Left lung (tissue), 4 donors: ENCODE measurements at regions not wholly inside any gene's neighbourhood (a gene's known extent, or its start where the extent isn't known, plus 50 kb on each side); places are given as distances from the start of the nearest gene placed in this dataset.

Experiments
- ATAC-seq: fragments of 200-7000 bp; cut with Tn5 transposase; one replicate; pipeline ENCODE4 v1.9.1; 2020; ENCODE audit warnings: moderate library complexity
- DNase-seq, 4 donors: peaks; one replicate each; pipeline ENCODE4 v3.0.0-alpha.2; 2013 to 2020
- H3K27ac ChIP-seq, 2 donors: fragments of 200-600 bp; sonication (generic) in 1 of 2; one replicate each; pipeline versions ENCODE4 v1.5.0 to v1.8.0; 2020 to 2021
- H3K27me3 ChIP-seq, 2 donors: fragments of 200-600 bp; sonication (generic) in 1 of 2; one replicate each; pipeline versions ENCODE4 v1.5.0 to v1.8.0; 2020 to 2021
- H3K36me3 ChIP-seq, 2 donors: fragments of 200-600 bp; sonication (generic) in 1 of 2; one replicate each; pipeline versions ENCODE4 v1.5.0 to v1.8.0; 2020 to 2021
- H3K4me1 ChIP-seq, 2 donors: fragments of 200-600 bp; one replicate each; pipeline ENCODE4 v1.8.0; 2021
- H3K4me3 ChIP-seq, 2 donors: fragments of 200-600 bp; sonication (generic) in 1 of 2; one replicate each; pipeline versions ENCODE4 v1.5.0 to v1.8.0; 2020 to 2021; ENCODE audit warnings: mild to moderate bottlenecking in 1 of 2
- H3K9me3 ChIP-seq, 2 donors: fragments of 200-600 bp; sonication (generic) in 1 of 2; one replicate each; pipeline versions ENCODE4 v1.5.0 to v1.8.0; 2020 to 2021
- CTCF ChIP-seq, 2 donors: fragments of 200-600 bp; sonication (generic) in 1 of 2; IDR thresholded peaks; one replicate each; pipeline versions ENCODE4 v1.5.0 to v1.8.0; 2021; ENCODE audit warnings: antibody characterized with exemption in 2 of 2
- intact Hi-C, 2 donors: fragments of 100-400 bp; cut with DNase I; formaldehyde crosslinking; loops; one replicate each; pipeline versions ENCODE4 v1.11.2 to v1.14.2; 2022
- donor health status: DM: no; HTN: yes; CAD: no.
- donor health status: DM: no; HTN: no; CAD: no.

- intact Hi-C loops, result no loop called here
- DNase-seq (no peak), ATAC-seq (peak; percentile 93)
- Histone ChIP-seq H3K4me3 (no peak overlapping the region), H3K27me3 (no peaks in the 10 kb centered on the region), H3K36me3 (no peaks in the 10 kb centered on the region), H3K4me1 (no peaks in the 10 kb centered on the region), H3K9me3 (no peaks in the 10 kb centered on the region), H3K27ac (no peak overlapping the region)
- no peak for TF ChIP-seq CTCF (IDR thresholded peaks at IDR 0.05)
These were observed 174.7 kb downstream of the OTOR start for GRCh38 chr20:16922834-16923233.

GRCh38 chr20:16926626-16927430 lies 178.7 kb downstream of the OTOR start:
- ATAC-seq (no peak), DNase-seq (no peak)
- Histone ChIP-seq H3K27me3 (no peaks in the 10 kb centered on the region), H3K27ac (no peak overlapping the region), H3K4me3 (no peak overlapping the region), H3K36me3 (no peaks in the 10 kb centered on the region), H3K9me3 (peaks cover 0 to 3% of the 10 kb centered on the region in 2 donors), H3K4me1 (no peaks in the 10 kb centered on the region)
- no peak for TF ChIP-seq CTCF (IDR thresholded peaks at IDR 0.05)
- intact Hi-C loops, result no loop called here

GRCh38 chr20:16929756-16930155 lies 181.6 kb downstream of the OTOR start:
- no peaks in the 10 kb centered on the region for H3K27me3 ChIP-seq
- H3K4me1 ChIP-seq, result no peaks in the 10 kb centered on the region
- intact Hi-C loops, result no loop called here
- no peak for DNase-seq
- peak; percentile 26 for ATAC-seq
- no peak overlapping the region for H3K27ac ChIP-seq
- H3K4me3 ChIP-seq, result no peak overlapping the region
- no peaks in the 10 kb centered on the region for H3K36me3 ChIP-seq
- TF ChIP-seq CTCF (IDR thresholded peaks at IDR 0.05), result no peak
- H3K9me3 ChIP-seq, result peaks cover 0 to 3% of the 10 kb centered on the region in 2 donors

GRCh38 chr20:16930656-16931055 lies 182.5 kb downstream of the OTOR start:
- no peak for ATAC-seq
- DNase-seq, result no peak
- no peak overlapping the region for H3K4me3 ChIP-seq
- peaks cover 0 to 3% of the 10 kb centered on the region in 2 donors for H3K9me3 ChIP-seq
- intact Hi-C loops, result no loop called here
- no peaks in the 10 kb centered on the region for H3K36me3 ChIP-seq
- TF ChIP-seq CTCF (IDR thresholded peaks at IDR 0.05), result no peak
- no peaks in the 10 kb centered on the region for H3K4me1 ChIP-seq
- no peaks in the 10 kb centered on the region for H3K27me3 ChIP-seq
- no peak overlapping the region for H3K27ac ChIP-seq

GRCh38 chr20:16939051-16939450 lies 190.9 kb downstream of the OTOR start:
- no peak for ATAC-seq

More at GRCh38 chr20:16939051-16939450, 190.9 kb downstream of the OTOR start:
- Histone ChIP-seq H3K4me3 (no peak overlapping the region), H3K36me3 (no peaks in the 10 kb centered on the region), H3K27ac (no peak overlapping the region), H3K27me3 (no peaks in the 10 kb centered on the region), H3K9me3 (no peaks in the 10 kb centered on the region), H3K4me1 (no peaks in the 10 kb centered on the region)
- DNase-seq, result no peak
- intact Hi-C loops, result no loop called here
- TF ChIP-seq CTCF (IDR thresholded peaks at IDR 0.05), result no peak
